GM21723 (cell line): ENCODE measurements at regions not wholly inside any gene's neighbourhood (a gene's known extent, or its start where the extent isn't known, plus 50 kb on each side); places are given as distances from the start of the nearest gene placed in this dataset.
"Not testable (repeated sequence)": the region's sequence is repeated elsewhere in the genome, so short reads cannot be mapped to it uniquely, and the experiment has no call there.

Source experiments
- ATAC-seq: cut with Tn5 transposase; IDR thresholded peaks from one replicate; pipeline ENCODE4 v1.9.1; 2021; ENCODE audit warnings: mild to moderate bottlenecking, moderate library complexity; ENCODE audit not compliant: unreplicated experiment

GRCh38 chr1:197850918-197851317 lies 51.5 kb upstream of the C1orf53 start:
- ATAC-seq: no peak

DNA sequence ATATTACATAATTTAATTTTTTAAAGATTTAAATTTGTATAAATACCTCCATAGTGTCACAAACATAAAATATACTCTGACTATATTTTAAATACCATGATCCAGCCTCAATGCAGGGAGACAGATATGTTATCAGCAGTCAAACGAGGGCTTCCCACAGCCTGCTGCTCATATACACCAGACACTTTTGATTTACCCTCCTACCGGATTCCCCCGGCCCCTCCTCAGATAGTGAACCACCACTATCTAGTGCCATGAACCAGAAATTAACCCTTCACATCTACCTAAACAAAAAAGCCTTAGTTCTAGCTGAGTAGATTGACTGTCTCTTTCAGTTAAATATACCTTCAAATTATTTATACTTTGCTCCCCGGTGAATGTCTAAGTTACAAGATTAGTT lies 52.4 kb upstream of the C1orf53 start:
- ATAC-seq: no peak

- no peak for ATAC-seq
Measured at GRCh38 chr1:197848350-197848749, 54.1 kb upstream of the C1orf53 start.

GRCh38 chr1:197845886-197846285 lies 56.5 kb upstream of the C1orf53 start:
- ATAC-seq: no peak

DNA sequence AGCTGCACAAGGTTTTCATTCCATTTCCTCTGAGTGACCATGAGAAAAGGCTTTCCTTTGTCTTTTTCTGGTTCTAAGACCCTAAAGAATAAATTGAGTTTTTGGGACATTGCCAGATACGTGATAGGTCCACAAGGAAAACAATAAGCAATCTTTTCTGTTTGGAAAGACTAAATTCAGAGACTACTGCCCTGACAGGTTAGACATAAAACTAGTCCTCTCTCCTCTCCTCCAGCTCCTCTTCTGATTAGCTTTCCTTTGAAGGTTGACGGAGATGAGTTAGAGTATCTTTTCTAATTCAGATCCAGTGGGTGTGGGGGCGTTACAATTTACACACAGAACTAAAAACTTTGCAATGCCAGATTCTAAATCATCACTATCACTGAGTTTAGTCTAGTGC lies 57.8 kb upstream of the C1orf53 start:
- no peak for ATAC-seq

- ATAC-seq: no peak
Measured at GRCh38 chr1:197843401-197843800, 59.0 kb upstream of the C1orf53 start.

DNA sequence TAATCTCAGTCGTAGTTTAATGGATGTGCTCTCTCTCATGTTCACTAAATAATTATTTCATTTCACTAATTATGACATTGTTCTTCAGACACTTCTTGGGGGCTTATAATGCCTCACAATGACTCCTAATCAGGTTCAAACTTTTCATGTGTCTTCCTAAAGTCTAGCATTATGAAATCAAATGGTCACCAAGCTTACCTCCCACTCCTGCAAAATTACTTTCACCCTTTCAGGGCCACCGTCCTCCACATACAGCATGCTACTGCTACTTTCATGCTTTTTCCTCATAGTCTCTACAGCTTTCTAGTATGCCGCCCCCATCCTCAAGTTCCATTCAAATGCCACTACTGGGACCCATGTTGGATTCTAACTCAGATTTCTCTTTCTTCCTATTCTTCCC lies 59.8 kb upstream of the C1orf53 start:
- ATAC-seq: no peak

GRCh38 chr1:197841883-197842553 lies 60.4 kb upstream of the C1orf53 start:
- no peak for ATAC-seq

- ATAC-seq: no peak
Measured at GRCh38 chr1:197841158-197841557, 61.3 kb upstream of the C1orf53 start.

- not testable (repeated sequence) for ATAC-seq
Measured at GRCh38 chr1:197839786-197840185, 62.6 kb upstream of the C1orf53 start.

GRCh38 chr1:197838836-197839235 lies 63.6 kb upstream of the DENND1B start:
- peak; percentile 57 for ATAC-seq

DNA sequence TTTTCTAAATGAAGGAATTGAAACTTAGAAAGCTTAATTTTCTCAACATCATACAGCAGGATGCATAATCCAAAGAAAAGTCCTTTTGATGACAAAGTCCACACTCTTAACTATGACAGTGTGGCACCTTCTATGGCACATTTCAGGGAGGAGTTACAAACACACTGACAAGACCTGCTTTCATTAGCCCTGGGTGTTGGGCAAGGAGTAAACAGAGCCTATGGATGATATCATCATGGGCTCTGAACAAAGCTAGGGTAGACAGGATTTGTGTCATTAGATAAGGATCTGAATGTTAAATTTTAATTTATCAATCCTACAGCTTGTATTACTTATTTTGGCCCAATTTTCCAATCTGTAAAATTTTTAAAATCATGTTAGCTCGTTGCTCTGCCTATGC lies 62.6 kb upstream of the DENND1B start:
- ATAC-seq: no peak

GRCh38 chr1:197836356-197836755 lies 61.1 kb upstream of the DENND1B start:
- not testable (repeated sequence) for ATAC-seq

DNA sequence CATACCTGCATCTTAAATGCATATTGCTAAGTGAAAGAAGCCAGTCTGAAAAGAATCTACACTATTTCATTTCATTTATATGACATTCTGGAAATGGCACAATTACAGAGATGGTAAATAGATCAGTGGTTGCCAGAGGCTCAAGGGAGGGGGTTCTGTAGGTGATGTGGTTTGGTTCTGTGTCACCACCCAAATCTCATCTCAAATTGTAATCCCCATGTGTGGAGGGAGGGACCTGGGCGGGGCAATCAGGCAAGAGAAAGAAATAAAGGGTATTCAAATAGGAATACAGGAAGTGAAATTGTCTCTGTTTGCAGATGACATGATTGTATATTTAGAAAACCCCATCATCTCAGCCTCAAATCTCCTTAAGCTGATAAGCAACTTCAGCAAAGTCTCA lies 53.7 kb upstream of the DENND1B start:
- not testable (repeated sequence) for ATAC-seq

GRCh38 chr1:197825541-197825940 lies 50.3 kb upstream of the DENND1B start:
- ATAC-seq: no peak
